Tibial artery (tissue), 4 donors: ENCODE measurements at regions not wholly inside any gene's neighbourhood (a gene's known extent, or its start where the extent isn't known, plus 50 kb on each side); places are given as distances from the start of the nearest gene placed in this dataset.

Source experiments
- DNase-seq, 2 donors: peaks; one replicate each; pipeline ENCODE4 v3.0.0-alpha.2; 2019
- H3K27ac ChIP-seq, 2 donors: fragments of 200-600 bp; sonication (generic) in 1 of 2; 1 replicate in 1 of 2; 2 replicates in 1 of 2; pipeline ENCODE4 v1.5.1; 2018 to 2019; ENCODE audit warnings: mild to moderate bottlenecking in 1 of 2
- H3K27me3 ChIP-seq, 2 donors: fragments of 200-600 bp; sonication (generic) in 1 of 2; one replicate each; pipeline versions ENCODE4 v1.5.1 to v1.6.0; 2016 to 2019
- H3K36me3 ChIP-seq, 3 donors: fragments of 200-600 bp; sonication (generic) in 2 of 3; one replicate each; pipeline ENCODE4 v1.5.1; 2016 to 2019; ENCODE audit warnings: mild to moderate bottlenecking in 2 of 3
- H3K4me1 ChIP-seq, 4 donors: fragments of 200-600 bp; sonication (generic) in 2 of 4; 1 replicate in 3 of 4; 2 replicates in 1 of 4; pipeline ENCODE4 v1.5.1; 2016 to 2019
- H3K4me3 ChIP-seq, 2 donors: fragments of 200-600 bp; sonication (generic) in 1 of 2; 1 replicate in 1 of 2; 2 replicates in 1 of 2; pipeline ENCODE4 v1.5.1; 2018 to 2019; ENCODE audit warnings: mild to moderate bottlenecking in 2 of 2
- H3K9me3 ChIP-seq, 3 donors: fragments of 200-600 bp; sonication (generic) in 1 of 3; one replicate each; pipeline ENCODE4 v1.5.1; 2016 to 2019
- intact Hi-C: fragments of 100-400 bp; cut with DNase I; formaldehyde crosslinking; loops from one replicate; pipeline ENCODE4 v1.15.0; 2023; ENCODE audit warnings: low total_unique reads
- TF ChIP-seq, protein P1 (sequence below), 2 experiments: fragments of 200-600 bp in 1 of 2; fragments of 450-650 bp in 1 of 2; IDR thresholded peaks; one replicate each; pipeline ENCODE4 v1.5.1; 2017 to 2019; ENCODE audit warnings: antibody characterized with exemption in 2 of 2, mild to moderate bottlenecking in 1 of 2, moderate library complexity in 1 of 2

- no peak for DNase-seq
- H3K27me3 ChIP-seq, result no peaks in the 10 kb centered on the region
- no peaks in the 10 kb centered on the region for H3K4me1 ChIP-seq
- TF ChIP-seq, protein P1, sequence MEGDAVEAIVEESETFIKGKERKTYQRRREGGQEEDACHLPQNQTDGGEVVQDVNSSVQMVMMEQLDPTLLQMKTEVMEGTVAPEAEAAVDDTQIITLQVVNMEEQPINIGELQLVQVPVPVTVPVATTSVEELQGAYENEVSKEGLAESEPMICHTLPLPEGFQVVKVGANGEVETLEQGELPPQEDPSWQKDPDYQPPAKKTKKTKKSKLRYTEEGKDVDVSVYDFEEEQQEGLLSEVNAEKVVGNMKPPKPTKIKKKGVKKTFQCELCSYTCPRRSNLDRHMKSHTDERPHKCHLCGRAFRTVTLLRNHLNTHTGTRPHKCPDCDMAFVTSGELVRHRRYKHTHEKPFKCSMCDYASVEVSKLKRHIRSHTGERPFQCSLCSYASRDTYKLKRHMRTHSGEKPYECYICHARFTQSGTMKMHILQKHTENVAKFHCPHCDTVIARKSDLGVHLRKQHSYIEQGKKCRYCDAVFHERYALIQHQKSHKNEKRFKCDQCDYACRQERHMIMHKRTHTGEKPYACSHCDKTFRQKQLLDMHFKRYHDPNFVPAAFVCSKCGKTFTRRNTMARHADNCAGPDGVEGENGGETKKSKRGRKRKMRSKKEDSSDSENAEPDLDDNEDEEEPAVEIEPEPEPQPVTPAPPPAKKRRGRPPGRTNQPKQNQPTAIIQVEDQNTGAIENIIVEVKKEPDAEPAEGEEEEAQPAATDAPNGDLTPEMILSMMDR (IDR thresholded peaks at IDR 0.05), result no peak
- no peaks in the 10 kb centered on the region for H3K36me3 ChIP-seq
- intact Hi-C loops, result no loop called here
- no peak overlapping the region for H3K27ac ChIP-seq
- no peaks in the 10 kb centered on the region for H3K9me3 ChIP-seq
- no peak overlapping the region for H3K4me3 ChIP-seq
Observed at GRCh38 chr5:77157732-77158532, 52.5 kb upstream of the PDE8B start.

DNA sequence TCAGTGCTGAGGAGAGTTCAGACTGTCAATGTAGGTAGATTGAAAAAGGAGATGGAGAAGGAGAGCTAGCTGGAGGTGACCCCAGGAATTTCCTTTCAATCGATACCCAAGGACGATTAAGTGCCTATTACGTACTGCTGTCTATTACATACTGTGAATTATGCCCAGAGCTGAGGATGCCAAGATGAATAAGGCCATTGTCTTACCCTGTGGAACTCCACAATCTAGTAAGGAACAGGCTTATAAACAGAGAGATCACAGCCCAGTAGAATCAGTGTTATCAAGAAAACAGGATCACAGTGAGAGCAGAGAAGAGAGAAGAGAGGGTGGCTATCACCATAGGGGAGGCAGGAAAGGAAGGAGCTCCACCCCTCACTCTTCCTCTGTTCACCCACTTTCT, 54.1 kb upstream of the PDE8B start:
- DNase-seq, result no peak
- intact Hi-C loops, result no loop called here

GRCh38 chr5:77155179-77155785, 55.2 kb upstream of the PDE8B start:
- no peaks in the 10 kb centered on the region for H3K27me3 ChIP-seq
- H3K9me3 ChIP-seq, result no peaks in the 10 kb centered on the region
- TF ChIP-seq, protein P1 (IDR thresholded peaks at IDR 0.05), result no peak
- H3K4me3 ChIP-seq, result no peak overlapping the region
- intact Hi-C loops, result no loop called here
- H3K27ac ChIP-seq, result no peak overlapping the region
- no peaks in the 10 kb centered on the region for H3K36me3 ChIP-seq
- H3K4me1 ChIP-seq, result no peaks in the 10 kb centered on the region
- DNase-seq, result no peak

More for the DNA sequence above, 54.1 kb upstream of the PDE8B start:
- TF ChIP-seq, protein P1 (IDR thresholded peaks at IDR 0.05), result no peak
- Histone ChIP-seq H3K9me3 (no peaks in the 10 kb centered on the region), H3K4me1 (no peaks in the 10 kb centered on the region), H3K27ac (no peak overlapping the region), H3K36me3 (no peaks in the 10 kb centered on the region), H3K4me3 (no peak overlapping the region), H3K27me3 (no peaks in the 10 kb centered on the region)

DNA sequence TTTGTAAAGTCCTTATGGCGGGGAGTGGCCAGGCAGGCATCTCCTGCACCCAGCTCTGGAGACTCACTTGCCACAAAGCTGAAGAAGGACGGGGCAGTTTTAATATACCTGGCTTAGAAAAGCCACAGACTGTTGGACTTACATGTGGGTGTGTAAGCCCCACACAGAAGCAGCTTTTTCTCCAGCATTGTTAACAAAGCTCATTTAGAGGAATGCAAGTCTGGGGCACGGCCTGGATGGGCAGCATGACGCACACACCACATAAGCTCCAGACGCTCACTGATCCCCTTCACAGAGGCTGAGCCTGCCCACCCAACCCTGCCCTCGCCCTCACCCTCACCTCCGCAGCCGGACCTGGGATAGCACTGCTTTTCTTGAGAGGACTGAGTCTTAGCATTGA, 58.0 kb upstream of the PDE8B start:
- H3K4me3 ChIP-seq, result no peak overlapping the region
- intact Hi-C loops, result no loop called here
- H3K9me3 ChIP-seq, result no peaks in the 10 kb centered on the region
- H3K4me1 ChIP-seq, result no peaks in the 10 kb centered on the region
- no peaks in the 10 kb centered on the region for H3K36me3 ChIP-seq
- H3K27ac ChIP-seq, result no peak overlapping the region
- no peaks in the 10 kb centered on the region for H3K27me3 ChIP-seq
- TF ChIP-seq, protein P1 (IDR thresholded peaks at IDR 0.05), result no peak
- DNase-seq, result no peak

- DNase-seq, result no peak
Observed at GRCh38 chr5:77151501-77151900, 59.0 kb upstream of the PDE8B start.

More at GRCh38 chr5:77151501-77151900, 59.0 kb upstream of the PDE8B start:
- TF ChIP-seq, protein P1 (IDR thresholded peaks at IDR 0.05), result no peak
- H3K27me3 ChIP-seq, result no peaks in the 10 kb centered on the region
- no peaks in the 10 kb centered on the region for H3K9me3 ChIP-seq
- no peak overlapping the region for H3K27ac ChIP-seq
- no peak overlapping the region for H3K4me3 ChIP-seq
- no peaks in the 10 kb centered on the region for H3K36me3 ChIP-seq
- peaks cover 0 to 2% (median 0%) of the 10 kb centered on the region in 4 donors for H3K4me1 ChIP-seq
- intact Hi-C loops, result no loop called here
